PC-3 (cell line): ENCODE measurements at regions not wholly inside any gene's neighbourhood (a gene's known extent, or its start where the extent isn't known, plus 50 kb on each side); places are given as distances from the start of the nearest gene placed in this dataset.

ENCODE experiments used
- EZH2 ChIP-seq: fragments of 300-600 bp; sonication (generic); IDR thresholded peaks from one replicate; pipeline ENCODE4 v1.6.1; 2017; ENCODE audit warnings: antibody characterized with exemption, mild to moderate bottlenecking, low read length; ENCODE audit not compliant: unreplicated experiment
- TF ChIP-seq, protein P1 (sequence below): fragments of 300-600 bp; sonication (generic); conservative IDR thresholded peaks from 2 replicates; pipeline ENCODE4 v1.5.1; 2017; ENCODE audit warnings: antibody characterized with exemption, low read depth, mild to moderate bottlenecking, low read length

DNA sequence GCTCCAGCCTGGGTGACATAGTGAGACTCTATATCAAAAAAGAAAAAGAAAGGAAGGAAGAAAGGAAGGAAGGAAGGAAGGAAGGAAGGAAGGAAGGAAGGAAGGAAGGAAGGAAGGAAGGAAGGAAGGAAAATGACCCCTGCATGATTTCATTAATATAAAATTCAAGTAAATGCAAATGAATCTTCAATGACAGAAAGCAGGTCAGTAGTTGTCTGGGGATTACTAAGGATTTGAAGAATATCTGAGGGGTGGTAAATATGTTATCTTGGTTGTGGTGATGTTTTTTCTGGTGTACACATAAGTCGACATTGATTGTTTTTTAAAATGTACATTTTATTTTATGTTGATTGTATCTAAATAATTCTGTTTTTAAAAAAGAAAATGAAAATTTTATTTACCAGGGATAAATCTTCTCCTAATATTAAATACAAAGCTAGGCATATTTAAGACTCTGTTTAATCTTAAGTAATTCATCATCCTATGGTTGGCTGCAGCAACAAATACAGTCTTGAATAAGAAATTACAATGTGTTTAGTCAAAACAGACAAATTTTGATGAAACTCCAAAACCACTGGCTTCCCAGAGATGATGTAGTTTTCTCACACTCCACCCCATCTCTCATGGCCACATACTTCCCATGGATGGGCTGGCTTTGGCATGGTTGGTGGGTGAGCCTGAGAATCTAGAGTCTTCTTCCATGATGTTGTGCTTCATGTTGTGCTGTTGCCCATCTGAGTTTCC, 314.7 kb upstream of the REG3G start:
- TF ChIP-seq, protein P1, sequence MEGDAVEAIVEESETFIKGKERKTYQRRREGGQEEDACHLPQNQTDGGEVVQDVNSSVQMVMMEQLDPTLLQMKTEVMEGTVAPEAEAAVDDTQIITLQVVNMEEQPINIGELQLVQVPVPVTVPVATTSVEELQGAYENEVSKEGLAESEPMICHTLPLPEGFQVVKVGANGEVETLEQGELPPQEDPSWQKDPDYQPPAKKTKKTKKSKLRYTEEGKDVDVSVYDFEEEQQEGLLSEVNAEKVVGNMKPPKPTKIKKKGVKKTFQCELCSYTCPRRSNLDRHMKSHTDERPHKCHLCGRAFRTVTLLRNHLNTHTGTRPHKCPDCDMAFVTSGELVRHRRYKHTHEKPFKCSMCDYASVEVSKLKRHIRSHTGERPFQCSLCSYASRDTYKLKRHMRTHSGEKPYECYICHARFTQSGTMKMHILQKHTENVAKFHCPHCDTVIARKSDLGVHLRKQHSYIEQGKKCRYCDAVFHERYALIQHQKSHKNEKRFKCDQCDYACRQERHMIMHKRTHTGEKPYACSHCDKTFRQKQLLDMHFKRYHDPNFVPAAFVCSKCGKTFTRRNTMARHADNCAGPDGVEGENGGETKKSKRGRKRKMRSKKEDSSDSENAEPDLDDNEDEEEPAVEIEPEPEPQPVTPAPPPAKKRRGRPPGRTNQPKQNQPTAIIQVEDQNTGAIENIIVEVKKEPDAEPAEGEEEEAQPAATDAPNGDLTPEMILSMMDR: no peak
- TF ChIP-seq EZH2: no peak
